ENCODE measurements at regions not wholly inside any gene's neighbourhood (a gene's known extent, or its start where the extent isn't known, plus 50 kb on each side); places are given as distances from the start of the nearest gene placed in this dataset.

DNA sequence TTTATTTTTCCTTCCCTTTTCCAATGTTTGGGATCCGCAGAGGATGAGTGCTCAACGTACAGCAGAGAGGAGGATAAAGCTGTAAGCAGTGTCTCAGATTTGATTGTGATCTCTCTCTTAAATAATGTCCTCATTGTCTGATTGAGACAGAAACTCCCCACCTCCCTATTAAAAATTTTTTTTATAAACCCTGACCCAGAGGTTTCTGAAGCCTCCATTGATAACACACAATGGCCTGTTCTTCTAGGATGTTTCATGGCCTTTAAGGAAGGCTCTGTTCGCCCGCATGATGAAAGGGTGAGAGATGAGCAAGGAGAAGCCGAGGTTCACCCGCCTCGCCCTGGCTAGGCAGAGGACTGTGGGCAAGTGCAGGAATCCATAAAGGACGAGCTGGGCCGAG is 138.2 kb upstream of the GAS1 start:
- no peak for DNase-seq
- Histone ChIP-seq H3K4me3 (no peak overlapping the region), H3K27ac (no peak overlapping the region), H3K9me3 (peaks cover 0 to 5% (median 0%) of the 10 kb centered on the region in 3 donors), H3K36me3 (no peaks in the 10 kb centered on the region), H3K27me3 (no peaks in the 10 kb centered on the region), H3K4me1 (peaks cover 0 to 19% (median 6%) of the 10 kb centered on the region in 4 donors)
- intact Hi-C loops (cut with DNase I; ENCODE audit: low total_unique reads) = no loop called here
- TF ChIP-seq, protein P1, sequence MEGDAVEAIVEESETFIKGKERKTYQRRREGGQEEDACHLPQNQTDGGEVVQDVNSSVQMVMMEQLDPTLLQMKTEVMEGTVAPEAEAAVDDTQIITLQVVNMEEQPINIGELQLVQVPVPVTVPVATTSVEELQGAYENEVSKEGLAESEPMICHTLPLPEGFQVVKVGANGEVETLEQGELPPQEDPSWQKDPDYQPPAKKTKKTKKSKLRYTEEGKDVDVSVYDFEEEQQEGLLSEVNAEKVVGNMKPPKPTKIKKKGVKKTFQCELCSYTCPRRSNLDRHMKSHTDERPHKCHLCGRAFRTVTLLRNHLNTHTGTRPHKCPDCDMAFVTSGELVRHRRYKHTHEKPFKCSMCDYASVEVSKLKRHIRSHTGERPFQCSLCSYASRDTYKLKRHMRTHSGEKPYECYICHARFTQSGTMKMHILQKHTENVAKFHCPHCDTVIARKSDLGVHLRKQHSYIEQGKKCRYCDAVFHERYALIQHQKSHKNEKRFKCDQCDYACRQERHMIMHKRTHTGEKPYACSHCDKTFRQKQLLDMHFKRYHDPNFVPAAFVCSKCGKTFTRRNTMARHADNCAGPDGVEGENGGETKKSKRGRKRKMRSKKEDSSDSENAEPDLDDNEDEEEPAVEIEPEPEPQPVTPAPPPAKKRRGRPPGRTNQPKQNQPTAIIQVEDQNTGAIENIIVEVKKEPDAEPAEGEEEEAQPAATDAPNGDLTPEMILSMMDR (IDR thresholded peaks at IDR 0.05) = no peak

DNA sequence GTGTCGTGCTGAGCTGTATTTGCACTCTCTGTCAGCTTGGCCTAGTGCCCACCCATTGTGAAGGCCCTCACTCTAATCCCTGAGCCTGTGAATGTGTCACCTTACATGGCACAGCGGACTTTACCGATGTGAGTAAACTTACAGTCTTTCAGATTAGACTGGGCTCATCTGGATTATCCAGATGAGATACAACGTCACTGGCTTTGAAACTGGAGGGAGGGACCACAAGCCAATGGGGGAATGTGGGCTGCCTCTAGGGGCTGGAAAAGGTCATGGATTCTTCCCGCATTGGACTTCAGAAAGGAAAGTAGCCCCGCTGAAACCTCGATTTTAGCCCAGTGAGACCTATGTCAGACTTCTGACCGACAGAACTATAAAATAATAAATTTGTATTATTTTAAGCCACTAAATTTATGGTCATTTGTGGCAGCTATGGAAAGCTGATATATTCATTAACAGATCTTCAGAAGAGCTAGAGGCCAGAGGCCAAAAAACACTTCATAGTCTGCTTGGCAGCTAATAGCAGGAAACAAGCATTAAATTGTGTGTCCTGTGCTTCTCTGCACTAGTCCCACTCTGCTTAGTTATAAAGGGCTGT is 139.0 kb upstream of the GAS1 start:
- DNase-seq = no peak
- Histone ChIP-seq H3K9me3 (peaks cover 0 to 5% (median 0%) of the 10 kb centered on the region in 3 donors), H3K4me1 (peaks cover 0 to 19% (median 6%) of the 10 kb centered on the region in 4 donors), H3K27ac (no peak overlapping the region), H3K4me3 (no peak overlapping the region), H3K36me3 (no peaks in the 10 kb centered on the region), H3K27me3 (no peaks in the 10 kb centered on the region)
- TF ChIP-seq, protein P1 (IDR thresholded peaks at IDR 0.05) = no peak
- intact Hi-C loops (cut with DNase I; ENCODE audit: low total_unique reads) = no loop called here

DNA sequence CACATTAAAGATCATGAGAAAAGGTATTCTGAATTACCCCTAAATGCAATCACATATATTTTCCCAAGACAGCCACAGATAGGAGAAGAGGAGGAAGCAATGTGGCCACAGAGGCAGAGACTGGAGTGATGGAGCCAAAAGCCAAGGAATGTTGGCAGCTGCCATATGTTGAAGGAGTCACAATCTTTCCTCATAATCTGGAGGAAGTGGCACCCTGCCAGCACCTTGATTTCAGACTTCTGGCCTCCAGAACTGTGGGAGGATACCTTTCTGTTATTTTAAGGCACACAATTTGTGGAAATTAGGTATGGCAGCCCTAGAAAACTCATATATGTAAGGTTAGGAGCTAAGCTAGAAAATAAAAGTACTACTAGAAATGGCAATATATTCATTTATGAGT is 139.9 kb upstream of the GAS1 start:
- Histone ChIP-seq H3K36me3 (no peaks in the 10 kb centered on the region), H3K4me3 (no peak overlapping the region), H3K4me1 (peaks cover 0 to 19% (median 6%) of the 10 kb centered on the region in 4 donors), H3K9me3 (peaks cover 0 to 5% (median 0%) of the 10 kb centered on the region in 3 donors), H3K27me3 (no peaks in the 10 kb centered on the region), H3K27ac (no peak overlapping the region)
- TF ChIP-seq, protein P1 (IDR thresholded peaks at IDR 0.05) = no peak
- intact Hi-C loops (cut with DNase I; ENCODE audit: low total_unique reads) = no loop called here
- DNase-seq = no peak

DNA sequence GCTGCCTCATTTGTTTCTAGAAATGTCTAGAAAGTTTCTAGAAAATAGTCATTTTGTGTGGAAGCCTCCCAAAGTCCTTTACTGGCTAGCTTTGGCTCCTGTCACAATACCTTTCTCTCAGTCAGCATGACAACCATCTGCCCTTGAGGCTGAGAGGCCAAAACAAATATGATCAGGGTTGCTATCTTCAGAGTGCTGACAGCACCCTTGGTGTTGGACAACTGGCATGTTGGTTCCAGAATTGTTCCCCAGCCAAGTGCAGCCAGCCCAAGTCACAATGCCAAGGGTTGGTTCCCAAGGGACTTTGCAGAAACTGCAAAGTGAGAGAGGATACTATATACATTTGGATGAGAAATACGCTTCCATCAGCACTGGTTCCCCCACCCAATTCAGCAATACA is 140.9 kb upstream of the GAS1 start:
- no peaks in the 10 kb centered on the region for H3K36me3 ChIP-seq
- H3K27me3 ChIP-seq = no peaks in the 10 kb centered on the region
- no peak for DNase-seq
- H3K27ac ChIP-seq = no peak overlapping the region
- peaks cover 0 to 5% (median 0%) of the 10 kb centered on the region in 3 donors for H3K9me3 ChIP-seq
- TF ChIP-seq, protein P1 (IDR thresholded peaks at IDR 0.05) = no peak
- peaks cover 0 to 19% (median 6%) of the 10 kb centered on the region in 4 donors for H3K4me1 ChIP-seq
- H3K4me3 ChIP-seq = no peak overlapping the region
- intact Hi-C loops (cut with DNase I; ENCODE audit: low total_unique reads) = no loop called here

DNA sequence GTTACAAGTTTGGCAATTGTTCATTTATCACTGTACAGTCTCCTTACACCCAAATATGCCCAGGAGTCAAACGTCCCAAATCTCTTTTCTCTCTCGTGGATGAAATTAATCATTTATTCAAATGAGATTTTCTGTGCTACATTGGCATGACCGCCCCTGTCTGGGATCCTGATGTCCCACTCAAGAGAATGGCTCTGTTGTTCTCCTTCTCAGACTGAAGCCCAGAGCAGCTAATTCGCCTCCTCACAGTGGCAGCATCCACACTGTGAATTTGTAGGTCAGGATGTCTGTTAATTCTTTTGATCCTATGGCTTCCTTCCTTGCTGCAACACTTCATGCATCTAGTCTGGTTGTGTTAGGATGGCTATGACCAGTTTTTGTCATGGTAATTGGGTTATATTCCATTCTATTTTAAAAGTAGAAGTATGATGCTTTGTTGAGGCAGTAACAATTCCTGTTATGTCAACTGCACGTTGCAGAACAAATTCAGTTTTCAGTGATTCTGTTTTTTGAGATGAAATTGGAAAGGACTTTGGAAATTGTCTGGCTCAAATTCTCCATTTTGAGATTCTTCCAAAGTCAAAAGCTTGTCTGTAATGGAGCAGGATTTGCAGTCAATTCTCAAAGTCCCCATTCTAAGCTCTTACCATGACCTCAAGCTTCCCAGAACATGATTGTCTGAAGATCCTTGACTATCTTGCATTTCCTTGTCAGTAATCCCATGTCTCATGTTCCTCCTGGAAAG is 141.5 kb upstream of the GAS1 start:
- no peak for DNase-seq

More for the DNA sequence above, 141.5 kb upstream of the GAS1 start:
- Histone ChIP-seq H3K27ac (no peak overlapping the region), H3K9me3 (peaks cover 0 to 5% (median 0%) of the 10 kb centered on the region in 3 donors), H3K36me3 (no peaks in the 10 kb centered on the region), H3K4me3 (no peak overlapping the region), H3K4me1 (peaks cover 0 to 19% (median 6%) of the 10 kb centered on the region in 4 donors), H3K27me3 (no peaks in the 10 kb centered on the region)
- TF ChIP-seq, protein P1 (IDR thresholded peaks at IDR 0.05) = no peak
- intact Hi-C loops (cut with DNase I; ENCODE audit: low total_unique reads) = no loop called here

All from tibial artery (tissue), 4 donors.